Ishikawa (cell line): ENCODE measurements at regions not wholly inside any gene's neighbourhood (a gene's known extent, or its start where the extent isn't known, plus 50 kb on each side); places are given as distances from the start of the nearest gene placed in this dataset.

Source experiments
- CEBPB ChIP-seq: IDR thresholded peaks from 2 replicates; pipeline ENCODE4 v1.6.1; 2012
- CREB1 ChIP-seq: IDR thresholded peaks from 2 replicates; pipeline ENCODE4 v1.6.1; 2012; ENCODE audit warnings: low read depth
- EGR1 ChIP-seq: IDR thresholded peaks from 2 replicates; pipeline ENCODE4 v1.6.1; 2012
- EP300 ChIP-seq: IDR thresholded peaks from 2 replicates; pipeline ENCODE4 v1.6.1; 2012; ENCODE audit warnings: borderline replicate concordance
- FOXM1 ChIP-seq: IDR thresholded peaks from 2 replicates; pipeline ENCODE4 v1.6.1; 2012; ENCODE audit warnings: low read depth, borderline replicate concordance
- NFIC ChIP-seq: IDR thresholded peaks from 2 replicates; pipeline ENCODE4 v1.6.1; 2012
- RAD21 ChIP-seq: IDR thresholded peaks from 2 replicates; pipeline ENCODE4 v1.6.1; 2012; ENCODE audit warnings: low read depth
- TAF1 ChIP-seq: IDR thresholded peaks from 2 replicates; pipeline ENCODE4 v1.6.1; 2012; ENCODE audit warnings: low read depth, mild to moderate bottlenecking
- TCF12 ChIP-seq: IDR thresholded peaks from 2 replicates; pipeline ENCODE4 v1.6.1; 2012; ENCODE audit warnings: low read depth
- TEAD4 ChIP-seq: IDR thresholded peaks from 2 replicates; pipeline ENCODE4 v1.6.1; 2012
- YY1 ChIP-seq: IDR thresholded peaks from 2 replicates; pipeline ENCODE4 v1.6.1; 2012; ENCODE audit warnings: low read depth
- ZBTB7A ChIP-seq: IDR thresholded peaks from 2 replicates; pipeline ENCODE4 v1.6.1; 2012; ENCODE audit warnings: low read depth
- TF ChIP-seq, protein P1 (sequence below): IDR thresholded peaks from 2 replicates; pipeline ENCODE4 v1.6.1; 2012
- TF ChIP-seq, protein P2 (sequence below): IDR thresholded peaks from 2 replicates; pipeline ENCODE4 v1.6.1; 2012
- TF ChIP-seq, protein P3 (sequence below): IDR thresholded peaks from 2 replicates; pipeline ENCODE4 v1.6.1; 2012; ENCODE audit warnings: low read depth, mild to moderate bottlenecking

DNA sequence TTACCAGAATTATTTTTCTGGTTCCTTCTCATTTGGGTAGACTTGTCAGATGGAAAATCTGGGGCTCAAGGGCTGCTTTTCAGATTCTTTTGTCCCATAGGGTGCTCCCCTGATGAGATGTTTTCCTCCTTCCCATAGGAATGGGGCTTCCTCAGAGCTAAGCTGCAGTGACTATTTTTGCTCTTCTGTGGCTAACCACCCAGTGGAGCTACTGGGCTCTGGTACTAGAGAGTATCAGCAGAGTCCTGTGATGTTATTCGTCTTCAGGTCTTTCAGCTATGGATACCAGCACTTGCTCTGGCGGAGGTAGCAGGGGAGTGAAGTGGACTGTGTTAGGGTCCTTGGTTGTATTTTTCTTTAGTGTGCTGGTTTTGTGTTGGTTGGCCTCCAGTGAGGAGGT is 716.1 kb upstream of the LMO3 start:
- TF ChIP-seq, protein P1, sequence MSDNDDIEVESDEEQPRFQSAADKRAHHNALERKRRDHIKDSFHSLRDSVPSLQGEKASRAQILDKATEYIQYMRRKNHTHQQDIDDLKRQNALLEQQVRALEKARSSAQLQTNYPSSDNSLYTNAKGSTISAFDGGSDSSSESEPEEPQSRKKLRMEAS, result no peak
- TF ChIP-seq TCF12 (no peak), EP300 (no peak), FOXM1 (no peak), YY1 (no peak), TAF1 (no peak), TEAD4 (no peak), ZBTB7A (no peak)
- TF ChIP-seq, protein P2, sequence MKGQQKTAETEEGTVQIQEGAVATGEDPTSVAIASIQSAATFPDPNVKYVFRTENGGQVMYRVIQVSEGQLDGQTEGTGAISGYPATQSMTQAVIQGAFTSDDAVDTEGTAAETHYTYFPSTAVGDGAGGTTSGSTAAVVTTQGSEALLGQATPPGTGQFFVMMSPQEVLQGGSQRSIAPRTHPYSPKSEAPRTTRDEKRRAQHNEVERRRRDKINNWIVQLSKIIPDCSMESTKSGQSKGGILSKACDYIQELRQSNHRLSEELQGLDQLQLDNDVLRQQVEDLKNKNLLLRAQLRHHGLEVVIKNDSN, result no peak
- TF ChIP-seq, protein P3, sequence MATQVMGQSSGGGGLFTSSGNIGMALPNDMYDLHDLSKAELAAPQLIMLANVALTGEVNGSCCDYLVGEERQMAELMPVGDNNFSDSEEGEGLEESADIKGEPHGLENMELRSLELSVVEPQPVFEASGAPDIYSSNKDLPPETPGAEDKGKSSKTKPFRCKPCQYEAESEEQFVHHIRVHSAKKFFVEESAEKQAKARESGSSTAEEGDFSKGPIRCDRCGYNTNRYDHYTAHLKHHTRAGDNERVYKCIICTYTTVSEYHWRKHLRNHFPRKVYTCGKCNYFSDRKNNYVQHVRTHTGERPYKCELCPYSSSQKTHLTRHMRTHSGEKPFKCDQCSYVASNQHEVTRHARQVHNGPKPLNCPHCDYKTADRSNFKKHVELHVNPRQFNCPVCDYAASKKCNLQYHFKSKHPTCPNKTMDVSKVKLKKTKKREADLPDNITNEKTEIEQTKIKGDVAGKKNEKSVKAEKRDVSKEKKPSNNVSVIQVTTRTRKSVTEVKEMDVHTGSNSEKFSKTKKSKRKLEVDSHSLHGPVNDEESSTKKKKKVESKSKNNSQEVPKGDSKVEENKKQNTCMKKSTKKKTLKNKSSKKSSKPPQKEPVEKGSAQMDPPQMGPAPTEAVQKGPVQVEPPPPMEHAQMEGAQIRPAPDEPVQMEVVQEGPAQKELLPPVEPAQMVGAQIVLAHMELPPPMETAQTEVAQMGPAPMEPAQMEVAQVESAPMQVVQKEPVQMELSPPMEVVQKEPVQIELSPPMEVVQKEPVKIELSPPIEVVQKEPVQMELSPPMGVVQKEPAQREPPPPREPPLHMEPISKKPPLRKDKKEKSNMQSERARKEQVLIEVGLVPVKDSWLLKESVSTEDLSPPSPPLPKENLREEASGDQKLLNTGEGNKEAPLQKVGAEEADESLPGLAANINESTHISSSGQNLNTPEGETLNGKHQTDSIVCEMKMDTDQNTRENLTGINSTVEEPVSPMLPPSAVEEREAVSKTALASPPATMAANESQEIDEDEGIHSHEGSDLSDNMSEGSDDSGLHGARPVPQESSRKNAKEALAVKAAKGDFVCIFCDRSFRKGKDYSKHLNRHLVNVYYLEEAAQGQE, result no peak

DNA sequence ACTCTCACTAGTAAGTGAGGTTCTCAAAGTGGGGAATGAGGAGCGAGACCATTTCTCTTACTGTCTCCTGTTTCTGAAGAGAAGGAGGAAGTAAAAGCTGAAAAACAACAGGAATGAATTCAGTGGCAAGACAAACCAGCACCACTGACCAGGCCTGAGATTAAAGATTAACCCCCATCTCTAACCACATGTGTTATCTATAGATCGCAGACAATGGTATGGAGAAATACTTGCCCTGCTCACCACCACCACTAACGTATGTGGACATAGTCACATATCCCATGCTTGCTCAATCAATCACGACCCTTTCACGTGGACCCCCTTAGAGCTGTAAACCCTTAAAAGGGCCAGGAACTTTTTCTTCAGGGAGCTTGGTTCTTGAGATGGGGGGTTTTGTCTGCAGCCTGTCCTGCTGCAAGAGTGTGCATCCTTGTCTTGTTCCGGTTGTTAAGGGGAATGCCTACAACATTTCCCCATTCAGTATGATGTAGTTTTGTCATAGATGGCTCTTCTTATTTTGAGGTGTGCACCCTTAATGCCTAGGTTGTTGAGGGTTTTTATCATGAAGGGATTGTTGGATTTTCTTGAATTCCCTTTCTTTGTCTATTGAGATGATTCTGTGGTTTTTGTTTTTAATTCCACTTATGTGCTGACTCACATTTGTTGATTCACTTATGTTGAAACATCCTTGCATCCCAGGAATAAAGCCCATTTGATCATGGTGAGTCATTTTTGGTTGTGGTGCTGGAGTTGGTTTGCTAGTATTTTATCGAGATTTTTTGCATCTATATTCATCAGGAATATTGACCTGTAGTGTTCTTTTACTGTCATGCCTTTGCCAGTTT is 698.8 kb upstream of the LMO3 start:
- TF ChIP-seq, protein P3, result no peak

DNA sequence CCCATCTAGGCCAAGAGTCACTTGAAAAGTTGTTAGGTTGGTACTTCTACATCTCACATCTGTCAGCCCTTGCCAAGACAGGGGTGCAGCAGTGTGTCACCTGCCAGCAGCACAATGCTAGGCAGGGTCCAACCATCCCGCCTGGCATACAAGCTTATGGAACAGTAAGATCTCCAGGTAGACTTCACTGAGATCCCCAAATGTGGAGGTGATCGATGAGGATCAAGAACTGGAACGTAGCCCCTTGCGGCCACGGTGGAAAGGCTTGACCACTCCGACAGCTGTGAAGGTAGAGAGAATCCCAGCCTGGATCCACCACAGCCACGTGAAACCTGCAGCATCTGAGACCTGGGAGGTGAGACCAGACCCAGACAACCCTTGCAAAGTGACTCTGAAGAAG is 696.0 kb upstream of the LMO3 start:
- TF ChIP-seq TCF12 (no peak), FOXM1 (no peak), EP300 (no peak), CREB1 (no peak), EGR1 (no peak), YY1 (no peak), ZBTB7A (no peak)

DNA sequence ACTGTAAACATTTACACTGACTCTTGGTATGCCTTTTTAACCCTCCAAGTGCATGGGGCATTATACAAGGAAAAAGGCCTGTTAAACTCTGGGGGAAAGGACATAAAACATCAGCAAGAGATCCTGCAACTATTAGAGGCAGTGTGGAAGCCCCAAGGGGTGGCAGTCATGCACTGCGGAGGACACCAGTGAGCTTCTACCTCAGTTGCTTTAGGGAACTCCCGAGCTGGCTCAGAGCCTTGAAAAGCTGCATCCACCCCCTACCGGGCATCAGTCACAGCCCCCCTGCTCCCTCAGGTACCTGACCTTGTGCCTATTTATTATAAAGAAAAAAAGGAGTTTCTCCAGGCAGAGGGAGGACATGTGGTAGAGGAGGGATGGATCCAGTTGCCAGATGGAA is 695.6 kb upstream of the LMO3 start:
- TF ChIP-seq TAF1 (no peak), YY1 (no peak), ZBTB7A (no peak), EGR1 (no peak), RAD21 (no peak), EP300 (no peak), CEBPB (no peak)
- TF ChIP-seq, protein P1, result no peak
- TF ChIP-seq, protein P3, result no peak
- TF ChIP-seq, protein P2, result no peak

DNA sequence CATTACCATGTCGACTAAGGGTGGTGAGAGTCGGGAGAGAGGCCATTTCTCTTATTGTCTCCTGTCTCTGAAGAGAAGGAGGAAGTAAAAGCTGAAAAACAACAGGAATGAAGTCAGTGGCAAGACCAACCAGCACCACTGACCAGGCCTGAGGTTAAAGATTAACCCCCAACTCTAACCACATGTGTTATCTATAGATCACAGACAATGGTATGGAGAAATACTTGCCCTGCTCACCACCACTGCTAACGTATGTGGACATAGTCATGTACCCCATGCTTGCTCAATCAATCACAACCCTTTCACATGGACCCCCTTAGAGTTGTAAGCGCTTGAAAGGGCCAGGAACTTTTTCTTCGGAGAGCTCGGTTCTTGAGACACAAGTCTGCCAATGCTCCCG is 690.9 kb upstream of the LMO3 start:
- no peak for TF ChIP-seq EP300
- no peak for TF ChIP-seq YY1
- TF ChIP-seq ZBTB7A, result no peak
- TF ChIP-seq, protein P2, result no peak
- TF ChIP-seq CEBPB, result no peak
- no peak for TF ChIP-seq NFIC
- no peak for TF ChIP-seq TAF1
- TF ChIP-seq TCF12, result no peak
- no peak for TF ChIP-seq FOXM1
